ENCODE measurements at regions not wholly inside any gene's neighbourhood (a gene's known extent, or its start where the extent isn't known, plus 50 kb on each side); places are given as distances from the start of the nearest gene placed in this dataset.
"Not testable (repeated sequence)": the region's sequence is repeated elsewhere in the genome, so short reads cannot be mapped to it uniquely, and the experiment has no call there.

- Histone ChIP-seq H2AFZ (ENCODE audit: low read depth, low read length) (no peak overlapping the region), H3K27me3 (ENCODE audit: insufficient read depth, low read length) (no peaks in the 10 kb centered on the region), H3K9me3 (ENCODE audit: low read length) (no peaks in the 10 kb centered on the region), H3K4me1 (ENCODE audit: insufficient read depth, low read length) (peaks cover 17% of the 10 kb centered on the region), H3K36me3 (ENCODE audit: insufficient read depth, low read length) (no peaks in the 10 kb centered on the region), H3K4me3 (ENCODE audit: low read length) (no peak overlapping the region)
Observed at GRCh38 chr7:114364151-114364550, 50.5 kb upstream of the FOXP2 start.

- no peaks in the 10 kb centered on the region for H3K27me3 ChIP-seq (ENCODE audit: insufficient read depth, low read length)
- H3K36me3 ChIP-seq (ENCODE audit: insufficient read depth, low read length), result no peaks in the 10 kb centered on the region
- H3K4me3 ChIP-seq (ENCODE audit: low read length), result no peak overlapping the region
- H3K9me3 ChIP-seq (ENCODE audit: low read length), result no peaks in the 10 kb centered on the region
- peaks cover 17% of the 10 kb centered on the region for H3K4me1 ChIP-seq (ENCODE audit: insufficient read depth, low read length)
- no peak overlapping the region for H2AFZ ChIP-seq (ENCODE audit: low read depth, low read length)
Observed at GRCh38 chr7:114363292-114363691, 51.3 kb upstream of the FOXP2 start.

- H3K4me3 ChIP-seq (ENCODE audit: low read length), result no peak overlapping the region
- H2AFZ ChIP-seq (ENCODE audit: low read depth, low read length), result no peak overlapping the region
- H3K4me1 ChIP-seq (ENCODE audit: insufficient read depth, low read length), result peaks cover 1% of the 10 kb centered on the region
- H3K27me3 ChIP-seq (ENCODE audit: insufficient read depth, low read length), result no peaks in the 10 kb centered on the region
- H3K36me3 ChIP-seq (ENCODE audit: insufficient read depth, low read length), result no peaks in the 10 kb centered on the region
- H3K9me3 ChIP-seq (ENCODE audit: low read length), result no peaks in the 10 kb centered on the region
Observed at GRCh38 chr7:114358911-114359310, 55.7 kb upstream of the FOXP2 start.

DNA sequence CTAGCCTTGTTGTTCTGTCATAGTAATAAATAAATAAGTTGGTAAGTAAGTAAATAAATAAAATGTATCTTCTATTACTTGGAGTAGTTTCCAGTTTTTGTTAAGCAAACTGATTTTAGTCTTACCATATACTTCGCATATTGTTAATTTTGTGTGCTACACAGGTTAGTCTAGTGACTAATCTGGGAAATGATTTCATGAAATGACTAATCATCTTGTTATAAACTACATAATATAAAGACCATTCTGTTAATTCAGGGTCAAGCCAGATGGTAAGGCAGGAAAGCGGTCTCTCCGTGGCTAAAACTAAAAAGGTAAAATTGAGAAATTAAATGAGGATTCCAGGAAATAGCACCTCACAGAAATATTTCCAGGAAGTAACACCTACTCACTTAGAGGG is 58.5 kb upstream of the FOXP2 start:
- Histone ChIP-seq H3K27me3 (ENCODE audit: insufficient read depth, low read length) (no peaks in the 10 kb centered on the region), H3K9me3 (ENCODE audit: low read length) (no peaks in the 10 kb centered on the region), H3K4me1 (ENCODE audit: insufficient read depth, low read length) (no peaks in the 10 kb centered on the region), H3K36me3 (ENCODE audit: insufficient read depth, low read length) (no peaks in the 10 kb centered on the region), H2AFZ (ENCODE audit: low read depth, low read length) (no peak overlapping the region), H3K4me3 (ENCODE audit: low read length) (no peak overlapping the region)

DNA sequence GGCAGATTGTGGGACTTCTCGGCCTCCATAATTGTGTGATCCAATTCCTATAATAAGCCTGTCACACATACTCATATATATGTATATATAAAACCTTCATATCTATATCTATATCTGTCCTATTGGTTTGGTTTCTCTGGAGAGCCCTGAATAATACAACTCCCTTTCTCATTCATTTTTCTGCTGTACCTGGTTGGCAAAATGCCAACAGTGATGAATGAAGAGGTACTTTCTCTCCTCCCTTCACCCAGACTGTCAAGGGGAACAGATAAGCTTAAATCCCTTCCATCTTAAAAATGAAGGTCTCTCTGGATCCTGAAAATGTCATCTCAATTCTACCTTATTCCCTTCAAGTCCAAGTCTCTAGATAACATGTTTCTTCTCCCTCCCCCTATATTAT is 60.3 kb upstream of the FOXP2 start:
- no peaks in the 10 kb centered on the region for H3K4me1 ChIP-seq (ENCODE audit: insufficient read depth, low read length)
- H3K27me3 ChIP-seq (ENCODE audit: insufficient read depth, low read length), result no peaks in the 10 kb centered on the region
- H2AFZ ChIP-seq (ENCODE audit: low read depth, low read length), result no peak overlapping the region
- no peak overlapping the region for H3K4me3 ChIP-seq (ENCODE audit: low read length)
- no peaks in the 10 kb centered on the region for H3K36me3 ChIP-seq (ENCODE audit: insufficient read depth, low read length)
- no peaks in the 10 kb centered on the region for H3K9me3 ChIP-seq (ENCODE audit: low read length)

GRCh38 chr7:114345494-114345893 is 69.1 kb upstream of the FOXP2 start:
- Histone ChIP-seq H3K9me3 (ENCODE audit: low read length) (no peaks in the 10 kb centered on the region), H3K4me1 (ENCODE audit: insufficient read depth, low read length) (no peaks in the 10 kb centered on the region), H2AFZ (ENCODE audit: low read depth, low read length) (no peak overlapping the region), H3K27me3 (ENCODE audit: insufficient read depth, low read length) (no peaks in the 10 kb centered on the region), H3K4me3 (ENCODE audit: low read length) (no peak overlapping the region), H3K36me3 (ENCODE audit: insufficient read depth, low read length) (no peaks in the 10 kb centered on the region)

GRCh38 chr7:114343949-114344708 is 70.5 kb upstream of the FOXP2 start:
- no peaks in the 10 kb centered on the region for H3K27me3 ChIP-seq (ENCODE audit: insufficient read depth, low read length)
- H3K9me3 ChIP-seq (ENCODE audit: low read length), result no peaks in the 10 kb centered on the region
- H3K4me1 ChIP-seq (ENCODE audit: insufficient read depth, low read length), result no peaks in the 10 kb centered on the region
- no peak overlapping the region for H2AFZ ChIP-seq (ENCODE audit: low read depth, low read length)
- no peaks in the 10 kb centered on the region for H3K36me3 ChIP-seq (ENCODE audit: insufficient read depth, low read length)
- H3K4me3 ChIP-seq (ENCODE audit: low read length), result no peak overlapping the region

DNA sequence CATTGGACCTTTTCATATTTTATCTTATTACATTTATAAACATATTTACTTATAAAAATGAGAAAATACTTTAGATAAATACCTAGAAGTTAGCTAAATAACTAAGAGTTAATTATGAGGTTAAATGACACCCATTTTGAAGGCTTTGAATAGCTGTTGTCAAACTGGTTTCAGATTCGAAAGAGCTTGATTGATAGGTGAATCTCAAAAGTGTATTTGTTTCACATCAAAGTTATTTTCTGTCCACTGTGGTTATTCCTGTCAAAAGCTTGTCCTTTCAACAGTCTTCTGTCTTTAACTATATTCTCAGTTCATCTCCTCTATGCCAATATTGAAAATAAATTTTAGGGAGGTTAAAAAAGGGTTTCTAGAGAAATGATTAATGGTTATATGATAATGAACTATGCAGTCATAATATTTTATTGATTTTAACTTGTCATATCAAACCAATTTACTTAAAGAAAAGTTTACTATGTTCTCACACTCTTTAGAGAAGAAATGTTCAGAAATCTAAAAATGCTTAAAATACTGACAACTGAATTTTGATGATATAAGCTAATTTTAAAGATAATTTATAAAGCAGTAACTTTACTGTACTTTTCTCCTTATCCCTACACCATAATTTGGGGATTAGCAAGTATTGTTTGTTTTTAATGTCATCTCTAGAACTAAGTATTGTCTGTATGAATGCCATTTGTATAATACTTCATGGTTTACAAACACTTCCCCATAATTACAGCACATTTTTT is 72.0 kb upstream of the FOXP2 start:
- Histone ChIP-seq H2AFZ (ENCODE audit: low read depth, low read length) (no peak overlapping the region), H3K4me3 (ENCODE audit: low read length) (no peak overlapping the region), H3K9me3 (ENCODE audit: low read length) (no peaks in the 10 kb centered on the region), H3K36me3 (ENCODE audit: insufficient read depth, low read length) (no peaks in the 10 kb centered on the region), H3K4me1 (ENCODE audit: insufficient read depth, low read length) (no peaks in the 10 kb centered on the region), H3K27me3 (ENCODE audit: insufficient read depth, low read length) (no peaks in the 10 kb centered on the region)

DNA sequence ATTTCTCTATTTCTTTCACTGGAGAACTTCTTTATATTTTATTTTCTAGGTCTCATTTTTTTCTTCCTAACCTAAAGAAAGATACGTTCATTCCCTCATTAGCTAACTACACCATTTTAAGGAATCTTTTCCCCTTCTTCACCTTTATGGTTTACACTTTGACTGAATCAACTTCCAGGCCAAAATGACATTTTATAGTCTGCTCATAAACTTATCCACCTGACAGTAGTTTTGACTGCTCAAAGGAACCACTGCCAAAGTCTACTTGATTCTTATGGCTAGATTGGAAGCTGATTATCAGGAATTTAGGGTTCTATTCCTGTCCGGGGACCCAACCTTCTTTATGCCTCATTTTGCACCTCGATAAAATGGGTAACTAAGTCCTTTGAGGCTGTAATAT is 73.0 kb upstream of the FOXP2 start:
- H3K4me1 ChIP-seq (ENCODE audit: insufficient read depth, low read length), result peaks cover 2% of the 10 kb centered on the region
- no peak overlapping the region for H2AFZ ChIP-seq (ENCODE audit: low read depth, low read length)
- no peak overlapping the region for H3K4me3 ChIP-seq (ENCODE audit: low read length)
- H3K27me3 ChIP-seq (ENCODE audit: insufficient read depth, low read length), result no peaks in the 10 kb centered on the region
- no peaks in the 10 kb centered on the region for H3K36me3 ChIP-seq (ENCODE audit: insufficient read depth, low read length)
- no peaks in the 10 kb centered on the region for H3K9me3 ChIP-seq (ENCODE audit: low read length)

DNA sequence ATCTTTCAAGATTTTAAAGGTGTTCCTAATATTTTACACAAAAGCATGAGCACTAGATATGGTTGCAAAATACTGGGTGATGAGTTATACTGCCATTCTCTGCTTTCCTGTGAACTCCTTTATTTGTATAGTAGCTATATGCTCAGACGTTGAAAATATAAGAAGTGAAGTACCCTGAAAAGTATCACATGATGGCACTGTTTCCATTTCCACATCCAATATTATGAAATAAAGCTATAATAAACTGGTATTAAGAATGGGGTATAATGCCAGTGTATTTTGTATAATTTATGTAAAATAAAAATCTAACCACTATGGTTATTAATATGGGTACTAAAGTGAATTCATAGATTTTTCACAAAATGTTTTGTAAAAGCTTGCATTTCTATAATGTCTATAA is 79.6 kb upstream of the FOXP2 start:
- Histone ChIP-seq H3K36me3 (ENCODE audit: insufficient read depth, low read length) (no peaks in the 10 kb centered on the region), H3K9me3 (ENCODE audit: low read length) (no peaks in the 10 kb centered on the region)

GRCh38 chr7:114329458-114329857 is 85.2 kb upstream of the FOXP2 start:
- not testable (repeated sequence) for H3K4me3 ChIP-seq (ENCODE audit: low read length); H3K4me1 ChIP-seq (ENCODE audit: insufficient read depth, low read length); H3K36me3 ChIP-seq (ENCODE audit: insufficient read depth, low read length); H3K9me3 ChIP-seq (ENCODE audit: low read length); H2AFZ ChIP-seq (ENCODE audit: low read depth, low read length); H3K27me3 ChIP-seq (ENCODE audit: insufficient read depth, low read length)

More for the DNA sequence above, 79.6 kb upstream of the FOXP2 start:
- Histone ChIP-seq H2AFZ (ENCODE audit: low read depth, low read length) (no peak overlapping the region), H3K4me3 (ENCODE audit: low read length) (no peak overlapping the region), H3K4me1 (ENCODE audit: insufficient read depth, low read length) (peaks cover 3% of the 10 kb centered on the region), H3K27me3 (ENCODE audit: insufficient read depth, low read length) (no peaks in the 10 kb centered on the region)

DNA sequence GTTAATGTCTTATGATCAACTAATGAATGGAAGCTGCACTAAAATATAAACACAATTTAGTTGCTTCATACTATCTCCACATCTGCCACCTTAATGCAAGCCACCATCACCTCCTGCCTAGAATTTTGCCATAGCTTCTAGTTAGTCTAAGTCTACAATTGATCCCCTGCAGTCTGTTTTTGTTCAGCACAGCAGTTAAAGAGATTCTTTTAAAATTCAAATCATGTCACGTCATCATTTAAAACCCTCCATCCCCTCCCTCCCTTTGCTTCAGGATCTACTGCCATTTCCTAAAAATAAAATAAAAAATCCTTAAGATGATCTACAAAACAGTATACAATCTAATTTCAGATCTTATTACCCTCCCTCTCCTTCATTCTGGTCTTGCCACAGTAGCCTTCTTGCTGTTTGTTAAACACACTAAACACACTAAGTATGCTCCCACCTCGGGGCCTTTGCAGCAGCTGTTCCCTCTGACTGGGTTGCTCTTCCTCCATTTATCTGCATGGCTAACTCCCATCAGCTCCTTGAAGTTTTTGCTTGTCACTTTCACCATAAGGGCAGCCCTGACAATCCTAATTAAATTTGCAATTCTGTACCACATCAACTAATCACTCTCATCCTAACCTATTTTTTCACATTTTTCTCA is 97.0 kb upstream of the FOXP2 start:
- Histone ChIP-seq H2AFZ (ENCODE audit: low read depth, low read length) (no peak overlapping the region), H3K36me3 (ENCODE audit: insufficient read depth, low read length) (no peaks in the 10 kb centered on the region), H3K4me1 (ENCODE audit: insufficient read depth, low read length) (no peaks in the 10 kb centered on the region), H3K27me3 (ENCODE audit: insufficient read depth, low read length) (no peaks in the 10 kb centered on the region), H3K9me3 (ENCODE audit: low read length) (no peaks in the 10 kb centered on the region), H3K4me3 (ENCODE audit: low read length) (no peak overlapping the region)

GRCh38 chr7:114312649-114313048 is 102.0 kb upstream of the FOXP2 start:
- Histone ChIP-seq H3K4me3 (ENCODE audit: low read length) (no peak overlapping the region), H3K4me1 (ENCODE audit: insufficient read depth, low read length) (no peaks in the 10 kb centered on the region), H3K9me3 (ENCODE audit: low read length) (no peaks in the 10 kb centered on the region), H3K36me3 (ENCODE audit: insufficient read depth, low read length) (no peaks in the 10 kb centered on the region), H3K27me3 (ENCODE audit: insufficient read depth, low read length) (no peaks in the 10 kb centered on the region), H2AFZ (ENCODE audit: low read depth, low read length) (no peak overlapping the region)

Measured in neuron (in vitro differentiated cells).